Body of pancreas (tissue), 4 donors: ENCODE measurements at regions not wholly inside any gene's neighbourhood (a gene's known extent, or its start where the extent isn't known, plus 50 kb on each side); places are given as distances from the start of the nearest gene placed in this dataset.

Source experiments
- POLR2A ChIP-seq, 3 donors: fragments of 450-650 bp; IDR thresholded peaks; one replicate each; pipeline ENCODE4 v1.6.1; 2016; ENCODE audit warnings: antibody characterized with exemption in 3 of 3, mild to moderate bottlenecking in 2 of 3
- TF ChIP-seq, protein P1 (sequence below), 7 experiments: fragments of 450-650 bp in 4 of 7; fragments of 200-600 bp in 3 of 7; sonication (generic) in 3 of 7; IDR thresholded peaks; one replicate each; pipeline ENCODE4 v1.5.1; 2016 to 2019; ENCODE audit warnings: antibody characterized with exemption in 7 of 7

DNA sequence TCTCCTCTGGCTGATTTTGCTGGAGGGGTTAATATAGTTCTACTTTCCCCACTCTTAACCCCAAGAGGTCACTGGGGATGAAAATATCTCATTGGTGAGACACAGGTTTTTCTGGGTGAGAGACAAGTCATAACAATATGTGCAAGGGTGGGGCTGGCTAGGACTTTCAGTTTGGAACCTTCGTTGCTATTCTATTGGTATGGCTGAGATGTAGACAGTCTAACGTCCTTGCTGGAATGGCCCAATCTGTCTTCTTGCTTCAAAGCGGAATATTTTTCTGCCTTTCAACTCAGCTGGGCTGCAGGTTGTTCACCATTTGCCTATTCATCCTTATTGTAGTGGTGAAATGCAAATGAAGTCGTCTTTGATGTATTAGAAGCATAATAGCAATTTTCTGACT is 267.3 kb upstream of the MKI67 start:
- no peak for TF ChIP-seq POLR2A (IDR thresholded peaks at IDR 0.05)
- TF ChIP-seq, protein P1, sequence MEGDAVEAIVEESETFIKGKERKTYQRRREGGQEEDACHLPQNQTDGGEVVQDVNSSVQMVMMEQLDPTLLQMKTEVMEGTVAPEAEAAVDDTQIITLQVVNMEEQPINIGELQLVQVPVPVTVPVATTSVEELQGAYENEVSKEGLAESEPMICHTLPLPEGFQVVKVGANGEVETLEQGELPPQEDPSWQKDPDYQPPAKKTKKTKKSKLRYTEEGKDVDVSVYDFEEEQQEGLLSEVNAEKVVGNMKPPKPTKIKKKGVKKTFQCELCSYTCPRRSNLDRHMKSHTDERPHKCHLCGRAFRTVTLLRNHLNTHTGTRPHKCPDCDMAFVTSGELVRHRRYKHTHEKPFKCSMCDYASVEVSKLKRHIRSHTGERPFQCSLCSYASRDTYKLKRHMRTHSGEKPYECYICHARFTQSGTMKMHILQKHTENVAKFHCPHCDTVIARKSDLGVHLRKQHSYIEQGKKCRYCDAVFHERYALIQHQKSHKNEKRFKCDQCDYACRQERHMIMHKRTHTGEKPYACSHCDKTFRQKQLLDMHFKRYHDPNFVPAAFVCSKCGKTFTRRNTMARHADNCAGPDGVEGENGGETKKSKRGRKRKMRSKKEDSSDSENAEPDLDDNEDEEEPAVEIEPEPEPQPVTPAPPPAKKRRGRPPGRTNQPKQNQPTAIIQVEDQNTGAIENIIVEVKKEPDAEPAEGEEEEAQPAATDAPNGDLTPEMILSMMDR (IDR thresholded peaks at IDR 0.05): no peak
